ENCODE measurements at regions not wholly inside any gene's neighbourhood (a gene's known extent, or its start where the extent isn't known, plus 50 kb on each side); places are given as distances from the start of the nearest gene placed in this dataset.
"Not testable (repeated sequence)": the region's sequence is repeated elsewhere in the genome, so short reads cannot be mapped to it uniquely, and the experiment has no call there.

DNA sequence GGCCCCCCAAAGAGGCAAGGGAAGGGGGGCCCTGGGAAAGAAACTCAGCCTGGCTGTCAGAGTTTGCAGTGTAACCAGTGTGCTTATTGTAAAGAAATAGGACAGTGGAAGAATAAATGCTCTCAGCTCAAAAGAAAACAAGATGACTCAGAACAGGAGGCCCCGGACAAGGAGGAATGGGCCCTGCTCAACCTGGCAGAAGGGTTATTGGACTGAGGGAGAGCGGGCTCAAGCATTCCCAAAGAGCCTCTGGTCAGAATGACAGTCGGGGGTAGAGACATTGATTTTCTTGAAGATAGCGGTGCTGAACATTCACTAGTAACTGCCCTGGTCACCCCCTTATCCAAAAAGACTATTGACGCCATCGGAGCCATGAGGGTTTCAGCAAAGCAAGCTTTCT, 100.4 kb upstream of the OSBPL11 start:
- DNase-seq (ENCODE audit: low spot score in 2 of 2) (no peak), FAIRE-seq (no peak)

DNA sequence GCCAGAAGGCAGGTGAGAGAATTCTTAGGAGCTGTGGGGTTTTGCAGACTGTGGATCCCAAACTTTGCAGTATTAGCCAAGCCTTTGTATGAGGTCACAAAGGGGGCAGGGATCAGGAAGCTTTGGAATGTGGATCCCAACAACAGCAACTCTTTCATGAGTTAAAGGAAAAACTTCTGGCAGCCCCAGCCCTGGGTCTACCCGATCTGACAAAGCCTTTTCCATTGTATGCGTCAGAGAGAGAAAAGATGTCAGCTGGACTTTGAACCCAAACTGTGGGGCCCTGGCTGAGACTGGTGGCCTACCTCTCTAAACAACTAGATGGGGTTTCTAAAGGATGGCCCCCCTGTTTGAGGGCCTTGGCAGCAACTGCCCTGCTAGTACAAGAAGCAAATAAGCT, 101.8 kb upstream of the OSBPL11 start:
- not testable (repeated sequence) for FAIRE-seq

GRCh38 chr3:125697979-125698640, 102.8 kb upstream of the OSBPL11 start:
- not testable (repeated sequence) for DNase-seq (ENCODE audit: low spot score in 2 of 2); FAIRE-seq

More for the DNA sequence above, 101.8 kb upstream of the OSBPL11 start:
- DNase-seq (ENCODE audit: low spot score in 2 of 2) = not testable (repeated sequence)

GRCh38 chr3:125715651-125716050, 120.4 kb upstream of the OSBPL11 start:
- DNase-seq (ENCODE audit: low spot score in 2 of 2) = no peak
- FAIRE-seq = no peak

- not testable (repeated sequence) for FAIRE-seq; DNase-seq (ENCODE audit: low spot score in 2 of 2)
Observed at GRCh38 chr3:125732151-125732550, 136.9 kb upstream of the OSBPL11 start.

DNA sequence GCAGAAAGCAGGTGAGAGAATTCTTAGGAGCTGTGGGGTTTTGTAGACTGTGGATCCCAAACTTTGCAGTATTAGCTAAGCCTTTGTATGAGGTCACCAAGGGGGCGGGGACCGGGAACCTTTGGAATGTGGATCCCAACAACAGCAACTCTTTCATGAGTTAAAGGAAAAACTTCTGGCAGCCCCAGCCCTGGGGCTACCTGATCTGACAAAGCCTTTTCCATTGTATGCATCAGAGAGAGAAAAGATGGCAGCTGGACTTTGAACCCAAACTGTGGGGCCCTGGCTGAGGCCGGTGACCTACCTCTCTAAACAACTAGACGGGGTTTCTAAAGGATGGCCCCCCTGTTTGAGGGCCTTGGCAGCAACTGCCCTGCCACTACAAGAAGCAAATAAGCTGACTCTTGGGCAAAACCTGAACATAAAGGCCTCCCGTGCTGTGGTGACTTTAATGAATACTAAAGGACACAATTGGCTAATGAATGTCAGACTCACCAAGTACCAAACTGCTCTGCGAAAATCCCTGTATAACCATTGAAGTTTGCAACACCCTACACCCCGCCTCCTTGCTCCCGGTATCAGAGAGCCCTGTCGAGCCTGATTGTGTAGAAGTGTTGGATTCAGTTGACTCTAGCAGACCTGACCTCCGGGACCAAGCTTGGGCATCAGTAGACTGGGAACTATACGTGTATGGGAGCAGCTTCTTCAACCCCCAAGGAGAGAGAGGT, 146.9 kb upstream of the OSBPL11 start:
- not testable (repeated sequence) for FAIRE-seq; DNase-seq (ENCODE audit: low spot score in 2 of 2)

- not testable (repeated sequence) for DNase-seq (ENCODE audit: low spot score in 2 of 2); FAIRE-seq
Observed at GRCh38 chr3:125742845-125743244, 147.5 kb upstream of the OSBPL11 start.

DNA sequence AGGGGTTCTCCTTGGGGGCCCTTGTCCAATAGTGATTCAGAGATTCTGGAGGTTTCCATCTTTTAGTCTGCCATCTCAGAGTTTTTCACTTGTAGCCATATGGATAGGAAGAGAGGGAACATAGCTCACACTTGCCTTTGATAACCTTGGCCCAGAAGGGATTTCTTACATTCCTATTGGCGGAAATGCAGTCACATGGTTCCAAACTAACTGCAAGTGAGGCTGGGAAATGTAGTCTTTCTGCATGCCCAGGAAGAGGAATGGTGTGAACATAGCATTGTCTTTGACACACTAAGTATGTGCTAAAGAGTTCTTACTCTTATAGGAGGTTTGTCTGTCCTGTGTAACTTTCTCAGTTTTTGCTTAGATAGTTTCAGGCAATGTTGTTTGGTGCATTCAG, 161.8 kb upstream of the OSBPL11 start:
- FAIRE-seq; DNase-seq (ENCODE audit: low spot score in 2 of 2): not testable (repeated sequence)

GRCh38 chr3:125758641-125759130, 163.4 kb upstream of the OSBPL11 start:
- not testable (repeated sequence) for FAIRE-seq

GRCh38 chr3:125762601-125763000, 167.3 kb upstream of the OSBPL11 start:
- FAIRE-seq; DNase-seq (ENCODE audit: low spot score in 2 of 2): not testable (repeated sequence)

More at GRCh38 chr3:125758641-125759130, 163.4 kb upstream of the OSBPL11 start:
- DNase-seq (ENCODE audit: low spot score in 2 of 2) = not testable (repeated sequence)

GRCh38 chr3:125766285-125766826, 171.1 kb upstream of the OSBPL11 start:
- DNase-seq (ENCODE audit: low spot score in 2 of 2) = peak; percentile 47 to 65
- not testable (repeated sequence) for FAIRE-seq

DNA sequence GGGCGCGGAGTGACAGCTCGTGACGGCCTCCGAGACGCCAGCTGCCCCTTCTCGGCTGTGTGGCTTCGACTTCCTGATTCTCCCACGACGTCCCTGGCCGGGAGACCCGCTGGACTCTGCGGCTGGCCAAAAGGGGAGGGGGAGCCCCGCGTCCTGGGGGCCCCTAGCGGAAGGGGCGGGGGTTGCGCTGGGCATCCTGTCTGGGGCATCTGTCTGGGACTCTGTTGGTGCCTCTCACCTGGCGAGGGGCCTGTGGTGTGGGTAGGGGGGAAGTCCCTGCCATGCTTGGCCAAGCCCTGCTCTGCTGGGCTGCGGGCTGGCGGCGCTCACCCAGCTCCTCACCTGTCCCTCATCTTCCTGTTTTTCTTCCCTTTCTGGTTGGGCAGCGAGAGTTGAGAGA, 171.6 kb upstream of the OSBPL11 start:
- FAIRE-seq; DNase-seq (ENCODE audit: low spot score in 2 of 2): not testable (repeated sequence)

GRCh38 chr3:125767641-125768040, 172.3 kb upstream of the OSBPL11 start:
- FAIRE-seq (no peak), DNase-seq (ENCODE audit: low spot score in 2 of 2) (no peak)

DNA sequence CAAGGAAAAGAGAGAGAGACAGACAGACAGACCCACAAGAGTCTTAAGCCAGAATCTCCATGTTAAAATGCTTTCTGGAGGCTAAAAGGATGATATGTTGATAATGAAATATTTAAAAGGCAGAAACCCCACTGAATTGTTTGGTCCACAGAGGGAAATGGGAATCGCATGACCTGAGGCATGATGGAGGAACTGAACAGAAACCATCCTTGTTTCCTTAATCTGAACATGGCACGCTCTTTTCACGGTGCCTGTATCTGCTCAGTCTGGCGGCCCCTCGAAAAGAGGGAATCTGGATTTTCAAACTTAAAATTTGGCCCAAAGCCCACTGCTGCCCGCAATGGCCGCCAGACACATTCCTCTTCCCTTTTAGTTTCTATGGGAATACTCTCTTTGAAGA, 173.5 kb upstream of the OSBPL11 start:
- FAIRE-seq; DNase-seq (ENCODE audit: low spot score in 2 of 2): not testable (repeated sequence)

GRCh38 chr3:125771506-125771905, 176.2 kb upstream of the OSBPL11 start:
- not testable (repeated sequence) for DNase-seq (ENCODE audit: low spot score in 2 of 2); FAIRE-seq

DNA sequence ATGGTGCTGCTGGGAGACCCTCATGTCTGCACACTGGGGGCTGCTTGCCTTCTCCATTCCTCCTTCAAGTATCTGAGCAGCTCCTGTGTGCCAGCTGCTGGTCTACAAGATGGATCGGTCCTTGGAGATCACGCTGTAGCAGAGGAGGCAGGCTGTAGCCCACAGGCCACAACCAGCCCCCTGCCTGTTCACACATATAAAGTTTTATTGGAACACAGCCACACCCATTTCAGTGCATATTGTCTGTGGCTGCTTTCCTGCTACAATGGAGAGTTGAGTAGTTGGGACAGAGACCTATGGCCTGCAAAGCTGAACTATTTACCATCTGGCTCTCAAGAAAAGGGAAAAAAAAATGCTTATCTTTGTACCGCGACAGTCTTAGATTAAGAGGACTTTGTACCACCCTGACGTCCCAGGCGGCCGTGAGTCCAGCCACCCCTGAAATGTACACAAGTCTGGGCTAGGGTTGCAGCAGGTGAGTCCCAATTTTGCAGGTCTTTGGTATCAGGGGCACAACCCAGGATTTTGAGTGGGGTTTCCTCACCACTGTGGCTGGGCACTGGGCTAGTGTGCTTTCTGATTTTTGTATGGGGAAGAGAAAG, 179.2 kb upstream of the OSBPL11 start:
- FAIRE-seq; DNase-seq (ENCODE audit: low spot score in 2 of 2): not testable (repeated sequence)

GRCh38 chr3:125775106-125775505, 179.8 kb upstream of the OSBPL11 start:
- FAIRE-seq; DNase-seq (ENCODE audit: low spot score in 2 of 2): not testable (repeated sequence)

DNA sequence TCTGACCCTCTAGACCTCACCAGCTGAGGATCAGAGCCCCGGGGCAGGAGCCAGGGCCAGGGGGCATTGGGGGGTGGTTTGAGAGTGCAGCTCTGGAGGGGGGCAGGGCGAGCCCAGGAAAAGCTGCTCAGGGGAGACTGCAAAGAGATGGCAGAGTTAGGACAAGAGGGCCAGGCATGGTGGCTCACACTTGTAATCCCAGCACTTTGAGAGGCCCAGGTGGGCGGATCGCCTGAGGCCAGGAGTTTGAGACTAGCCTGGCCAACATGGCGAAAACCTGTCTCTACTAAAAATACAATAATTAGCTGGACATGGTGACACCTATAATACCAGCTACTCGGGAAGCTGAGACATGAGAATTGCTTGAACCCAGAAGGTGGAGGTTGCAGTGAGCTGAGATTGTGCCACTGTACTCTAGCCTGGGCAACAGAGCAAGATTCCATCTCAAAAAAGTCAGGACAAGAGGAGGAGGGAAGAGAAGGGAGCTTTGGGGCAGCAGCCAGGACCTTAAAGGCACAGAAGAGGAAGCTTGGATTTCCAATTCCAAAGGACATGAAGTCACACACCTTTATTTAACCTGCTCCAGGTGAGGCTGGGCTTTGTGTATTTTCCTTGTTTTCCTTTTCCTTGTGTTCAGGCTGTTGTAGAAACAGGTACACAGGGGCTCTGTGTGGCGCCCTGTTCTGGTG, 180.5 kb upstream of the OSBPL11 start:
- FAIRE-seq; DNase-seq (ENCODE audit: low spot score in 2 of 2): not testable (repeated sequence)

GRCh38 chr3:125779276-125779675, 184.0 kb upstream of the OSBPL11 start:
- not testable (repeated sequence) for FAIRE-seq; DNase-seq (ENCODE audit: low spot score in 2 of 2)

DNA sequence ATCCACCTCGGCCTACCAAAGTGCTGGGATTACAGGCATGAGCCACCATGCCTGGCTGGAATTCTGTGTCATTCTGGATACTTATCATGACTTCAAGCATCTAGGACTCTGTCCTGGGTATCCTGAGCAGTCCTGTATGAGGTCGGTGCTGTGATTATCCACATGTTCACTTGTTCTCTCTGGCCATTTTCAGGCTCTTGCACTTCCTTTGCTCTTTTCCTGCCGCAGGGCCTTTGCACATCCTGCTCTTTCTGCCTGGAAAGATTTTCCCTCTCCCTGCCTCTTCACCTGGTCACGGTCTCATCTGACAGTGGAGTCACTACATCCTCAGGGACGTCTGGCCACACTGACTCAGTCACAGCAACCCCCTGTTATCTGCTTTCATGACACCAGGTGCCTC, 184.6 kb upstream of the OSBPL11 start:
- FAIRE-seq; DNase-seq (ENCODE audit: low spot score in 2 of 2): not testable (repeated sequence)
